Retina (tissue), 1 donor: ENCODE measurements at regions not wholly inside any gene's neighbourhood (a gene's known extent, or its start where the extent isn't known, plus 50 kb on each side); places are given as distances from the start of the nearest gene placed in this dataset.

Source experiments
- DNase-seq: peaks from one replicate; pipeline ENCODE4 v3.0.0-alpha.2; 2016

GRCh38 chr2:181841079-181841478 lies 50.5 kb upstream of the ITPRID2 start:
- DNase-seq: no peak
